Adrenal gland (tissue), 9 donors: ENCODE measurements at regions not wholly inside any gene's neighbourhood (a gene's known extent, or its start where the extent isn't known, plus 50 kb on each side); places are given as distances from the start of the nearest gene placed in this dataset.
"Not testable (repeated sequence)": the region's sequence is repeated elsewhere in the genome, so short reads cannot be mapped to it uniquely, and the experiment has no call there.

ENCODE experiments used
- DNase-seq, 7 donors: peaks; one replicate each; pipeline ENCODE4 v3.0.0-alpha.2; 2019 to 2020
- H3K27ac ChIP-seq, 5 donors: fragments of 200-600 bp; sonication (generic) in 4 of 5; 1 replicate in 3 of 5; 2 replicates in 2 of 5; pipeline versions ENCODE4 v1.5.1 to v1.8.0; 2016 to 2020; ENCODE audit warnings: mild to moderate bottlenecking in 1 of 5
- H3K27me3 ChIP-seq: fragments of 200-600 bp; 2 replicates; pipeline ENCODE4 v1.8.0; 2021
- H3K36me3 ChIP-seq, 2 donors: fragments of 200-600 bp; replicated peaks in 1 of 2; 1 replicate in 1 of 2; 2 replicates in 1 of 2; pipeline versions ENCODE4 v1.5.1 to v1.8.0; 2018 to 2022
- H3K4me1 ChIP-seq, 2 donors: fragments of 200-600 bp; replicated peaks in 1 of 2; 1 replicate in 1 of 2; 2 replicates in 1 of 2; pipeline versions ENCODE4 v1.5.1 to v1.8.0; 2018 to 2021
- H3K4me3 ChIP-seq, 4 donors: fragments of 200-600 bp; sonication (generic) in 3 of 4; one replicate each; pipeline ENCODE4 v1.5.1; 2016 to 2018
- H3K9me3 ChIP-seq, 3 donors: fragments of 200-600 bp; sonication (generic) in 1 of 3; replicated peaks in 1 of 3; 1 replicate in 2 of 3; 2 replicates in 1 of 3; pipeline versions ENCODE4 v1.5.1 to v1.8.0; 2016 to 2021
- CTCF ChIP-seq, 6 experiments: fragments of 450-650 bp in 4 of 6; fragments of 200-600 bp in 2 of 6; sonication (generic) in 1 of 6; IDR thresholded peaks; 1 replicate in 5 of 6; 2 replicates in 1 of 6; pipeline versions ENCODE4 v1.5.1 to v1.8.0; 2016 to 2021; ENCODE audit warnings: antibody characterized with exemption in 6 of 6, mild to moderate bottlenecking in 2 of 6, moderate library complexity in 1 of 6
- POLR2A ChIP-seq, 2 donors: fragments of 450-650 bp; IDR thresholded peaks; one replicate each; pipeline ENCODE4 v1.6.1; 2017; ENCODE audit warnings: antibody characterized with exemption in 2 of 2, mild to moderate bottlenecking in 2 of 2, moderate library complexity in 1 of 2
- WGBS, 4 donors: extraction: QIAGEN DNeasy Blood & Tissue Kit in 2 of 4; methylation state at CpG; one replicate each; pipeline versions ENCODE4 v1.1.5 to v1.1.7; 2013 to 2017; 5-methylcytosine and 5-hydroxymethylcytosine counted together
- intact Hi-C, 2 donors: fragments of 100-400 bp; cut with DNase I; formaldehyde crosslinking; loops; one replicate each; pipeline versions ENCODE4 v1.14.1 to v1.15.0; 2022 to 2023
- donor health status: healthy with polysubstance abuse.
- donor health status: Bipolar disorder and iron deficiency.
- donor health status: DM: yes; HTN: yes; CAD: no.
- donor health status: DM: no; HTN: no; CAD: no.
- donor health status: DM: no; HTN: no; CAD: no.

- no peak overlapping the region for H3K27ac ChIP-seq
- DNase-seq: no peak
- H3K27me3 ChIP-seq: no peaks in the 10 kb centered on the region
- no peak overlapping the region for H3K4me3 ChIP-seq
- intact Hi-C loops: no loop called here
- TF ChIP-seq POLR2A (IDR thresholded peaks at IDR 0.05) (no peak), CTCF (IDR thresholded peaks at IDR 0.05) (no peak)
- 83 to 89% (median 87%) methylated on average over 3 of the region's 3 CpGs for WGBS, 4 donors
- no peaks in the 10 kb centered on the region for H3K4me1 ChIP-seq
- H3K9me3 ChIP-seq: no peaks in the 10 kb centered on the region
- no peaks in the 10 kb centered on the region for H3K36me3 ChIP-seq
Measured at GRCh38 chr6:86193821-86194220, 551.1 kb upstream of the SYNCRIP start.

- WGBS, 4 donors: 59 to 66% (median 64%) methylated on average over 3 of the region's 3 CpGs
- Histone ChIP-seq H3K36me3 (no peaks in the 10 kb centered on the region), H3K4me1 (no peaks in the 10 kb centered on the region), H3K9me3 (no peaks in the 10 kb centered on the region), H3K27me3 (no peaks in the 10 kb centered on the region), H3K27ac (no peak overlapping the region), H3K4me3 (no peak overlapping the region)
- intact Hi-C loops: no loop called here
- TF ChIP-seq POLR2A (IDR thresholded peaks at IDR 0.05) (no peak), CTCF (IDR thresholded peaks at IDR 0.05) (peak in 2 of 6 experiments; percentile 23 to 25)
- DNase-seq: peak in 2 of 7 donors; percentile 13 to 19
Measured at GRCh38 chr6:86192123-86192522, 549.4 kb upstream of the SYNCRIP start.

- H3K4me3 ChIP-seq, H3K4me1 ChIP-seq, H3K27me3 ChIP-seq, H3K9me3 ChIP-seq, H3K27ac ChIP-seq, H3K36me3 ChIP-seq: not testable (repeated sequence)
- 34 to 66% (median 54%) methylated on average over 8 to 9 of the region's 9 CpGs for WGBS, 4 donors
- peak; percentile 43 to 80 (median 71) for DNase-seq
- peak; percentile 22 to 65 (median 46) for TF ChIP-seq CTCF (IDR thresholded peaks at IDR 0.05)
- intact Hi-C loops: loop anchor here in 1 of 2 donors (5.0 kb wide), 1 partner anchor 253 kb away; no protein-coding TSS in a partner anchor
Measured at GRCh38 chr6:86175149-86175548, 532.5 kb upstream of the SYNCRIP start.

- TF ChIP-seq POLR2A (IDR thresholded peaks at IDR 0.05) (no peak), CTCF (IDR thresholded peaks at IDR 0.05) (no peak)
- Histone ChIP-seq H3K4me3 (no peak overlapping the region), H3K27me3 (no peaks in the 10 kb centered on the region), H3K27ac (no peak overlapping the region), H3K9me3 (no peaks in the 10 kb centered on the region), H3K4me1 (no peaks in the 10 kb centered on the region), H3K36me3 (no peaks in the 10 kb centered on the region)
- intact Hi-C loops: no loop called here
- no peak for DNase-seq
Measured at GRCh38 chr6:86154852-86155251, 512.2 kb upstream of the SYNCRIP start.
